Dedifferentiated amniotic fluid mesenchymal stem cell (primary cell): ENCODE measurements at regions not wholly inside any gene's neighbourhood (a gene's known extent, or its start where the extent isn't known, plus 50 kb on each side); places are given as distances from the start of the nearest gene placed in this dataset.

Experiments
- DNase-seq: peaks from one replicate; pipeline ENCODE4 v3.0.0-alpha.2; 2016; ENCODE audit errors: extremely low spot score

DNA sequence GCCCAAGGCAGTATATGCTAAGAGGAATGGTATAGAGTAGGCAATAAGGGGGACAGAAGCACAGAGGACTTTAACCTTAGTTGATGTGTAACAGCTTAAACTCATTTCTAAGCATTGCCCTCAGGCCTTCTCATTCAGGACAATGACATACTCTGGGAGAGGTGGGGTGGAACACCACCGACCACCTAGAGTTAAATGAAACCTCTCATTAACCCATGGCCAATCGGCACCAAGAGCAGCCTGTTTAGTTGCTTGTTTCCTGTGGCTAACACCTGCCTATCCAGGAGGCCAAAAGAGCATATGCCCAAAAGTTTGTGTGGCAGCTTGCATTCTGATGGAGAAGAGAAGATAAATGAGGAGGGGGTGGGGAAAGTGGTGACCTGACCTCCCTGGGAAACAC, 50.0 kb downstream of the PABIR2 start:
- no peak for DNase-seq

DNA sequence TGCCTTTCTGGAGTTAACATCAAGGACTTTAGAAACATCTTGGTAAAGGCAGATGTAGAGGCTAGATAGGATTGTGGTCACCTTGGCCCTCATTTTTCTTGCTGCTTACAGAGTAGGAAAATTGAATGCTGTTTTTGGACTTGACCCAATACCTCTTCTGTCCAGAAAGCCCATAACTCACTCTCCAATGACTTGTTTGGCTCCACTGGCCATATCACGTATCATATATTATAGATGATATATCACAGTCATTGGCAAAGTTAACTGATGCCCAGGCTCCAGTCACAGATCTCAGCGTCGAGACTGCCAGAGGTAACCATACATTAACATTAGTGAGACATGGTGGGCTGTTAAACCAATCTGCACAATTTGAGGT, 50.6 kb downstream of the PABIR2 start:
- no peak for DNase-seq

DNA sequence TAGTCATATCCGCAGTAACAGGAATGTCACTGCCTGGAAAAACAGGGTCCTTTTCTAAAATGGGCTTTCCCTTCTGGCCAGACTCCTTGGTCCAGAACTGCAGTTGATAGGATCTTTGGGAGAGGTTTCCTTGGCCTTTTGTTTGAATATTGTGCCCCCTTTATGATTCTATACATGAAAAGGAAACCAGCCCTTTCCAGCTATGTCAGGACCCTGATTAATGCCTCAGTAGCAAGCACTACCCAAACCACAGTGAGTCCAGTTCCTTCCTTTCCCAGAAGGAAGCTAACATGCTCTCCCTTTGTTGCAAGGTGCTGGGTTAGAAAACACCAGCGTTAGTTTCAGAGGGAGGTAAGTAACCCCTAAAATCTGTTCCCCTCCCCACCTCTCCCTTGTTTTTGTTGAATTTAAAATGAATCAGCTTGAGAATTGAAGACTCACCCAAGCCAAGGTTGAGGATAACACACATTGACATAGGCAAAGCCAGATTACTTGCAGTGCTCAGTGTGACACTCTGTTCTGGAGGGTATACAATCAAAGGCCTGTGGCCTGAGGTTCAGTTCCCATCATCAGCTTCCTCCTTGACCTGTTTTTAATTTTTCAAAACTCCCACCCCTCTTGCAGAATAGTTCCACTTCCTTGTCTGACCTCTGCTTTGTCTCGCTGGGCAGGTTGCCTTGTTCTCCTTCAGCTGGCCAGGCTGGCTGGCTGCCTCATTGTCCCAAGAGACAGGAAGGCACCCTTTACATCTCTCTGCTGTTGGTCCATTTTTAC, 51.2 kb downstream of the PABIR2 start:
- no peak for DNase-seq

DNA sequence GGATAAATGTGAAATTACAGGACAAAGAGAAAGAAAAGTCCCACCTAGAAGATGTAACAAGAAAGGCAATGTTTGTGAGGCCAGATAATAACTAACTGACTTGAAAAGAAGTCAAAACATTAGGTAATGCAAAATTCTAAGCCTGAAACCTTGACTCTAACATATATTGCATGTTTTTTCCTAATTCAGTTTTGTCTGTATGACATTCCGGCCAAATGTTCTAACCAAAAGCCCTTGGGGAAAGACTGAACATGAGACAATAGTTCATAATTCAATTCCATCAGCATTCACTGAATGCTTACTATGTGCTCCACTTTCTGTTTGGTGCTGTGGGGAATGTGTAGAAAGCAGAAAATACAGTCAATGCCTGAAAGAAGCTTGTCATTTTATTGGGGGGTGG, 53.9 kb downstream of the PABIR2 start:
- peak; percentile 59 for DNase-seq

DNA sequence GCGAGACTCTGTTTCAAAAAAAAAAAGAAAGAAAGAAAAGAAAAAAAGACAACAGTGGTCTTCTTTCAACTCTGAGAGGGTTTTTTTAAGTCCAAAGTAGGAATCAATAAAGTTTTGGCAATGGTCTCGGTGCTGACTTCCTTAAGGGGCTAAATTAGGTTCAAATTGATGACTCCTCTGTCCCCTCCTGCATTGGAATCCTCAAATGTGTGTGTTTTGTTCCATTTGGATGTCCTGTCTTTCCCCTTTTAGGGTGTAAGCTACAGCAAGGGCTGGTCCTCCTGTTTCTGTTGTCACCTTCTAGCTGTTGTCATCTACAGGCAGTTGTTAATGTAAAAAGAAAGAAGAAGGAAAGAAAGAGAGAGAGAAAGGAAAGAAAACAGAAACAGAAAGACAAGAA, 54.4 kb downstream of the PABIR2 start:
- no peak for DNase-seq

DNA sequence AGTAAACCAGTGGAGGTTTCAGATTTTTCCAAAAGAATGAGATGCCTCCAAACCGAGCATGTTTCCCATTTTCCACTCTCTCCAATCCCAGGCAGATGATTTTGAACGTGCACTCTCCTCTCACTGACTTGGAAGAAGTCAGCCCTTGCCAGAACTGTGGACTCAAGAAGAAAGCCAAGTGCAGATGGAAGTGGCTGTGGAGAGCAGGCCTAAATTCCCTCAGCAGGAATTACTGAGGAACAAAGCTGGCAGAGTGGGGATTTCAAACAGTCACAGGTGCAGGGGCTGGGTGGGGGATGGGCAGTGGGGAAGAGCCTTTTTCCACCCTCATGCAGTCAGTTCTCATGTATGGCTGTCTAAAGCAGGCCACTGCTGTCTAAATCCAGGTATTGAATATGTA, 55.3 kb downstream of the PABIR2 start:
- DNase-seq: no peak

DNA sequence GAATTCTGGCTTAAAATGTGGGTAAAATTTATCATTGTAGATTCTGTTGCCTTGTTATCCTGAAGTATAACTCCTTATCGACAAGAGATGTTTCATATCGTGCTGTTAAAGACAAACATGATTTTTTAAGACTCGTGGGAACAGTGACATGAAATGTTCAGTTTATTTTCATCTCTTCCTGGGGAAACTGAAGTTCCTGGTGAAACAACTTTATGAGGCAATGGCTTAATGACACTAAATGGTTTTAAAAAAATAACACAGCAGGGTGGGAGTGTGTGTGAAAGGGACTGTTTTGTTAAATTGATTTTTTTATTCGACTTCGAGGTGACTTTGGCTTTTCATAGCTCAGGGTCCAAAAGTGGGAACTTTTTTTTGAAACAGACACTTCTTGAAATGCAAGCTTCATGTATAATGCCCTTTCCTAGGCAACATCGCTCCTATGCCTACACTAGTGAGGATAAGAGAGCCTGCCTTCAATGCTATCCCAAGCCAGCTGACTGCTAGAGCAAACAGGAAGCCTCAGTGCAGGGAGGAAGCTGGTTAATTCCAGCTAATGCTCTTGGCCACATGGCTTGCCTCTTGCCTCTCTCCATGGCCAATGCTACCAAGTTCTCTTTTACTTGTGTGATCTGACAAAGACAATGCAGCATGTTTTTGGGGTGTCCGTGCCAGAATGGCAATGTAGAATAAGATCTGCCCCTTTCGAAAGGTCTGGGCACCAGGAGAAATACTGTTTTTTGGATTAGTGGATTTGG, 57.8 kb downstream of the PABIR2 start:
- DNase-seq: no peak

DNA sequence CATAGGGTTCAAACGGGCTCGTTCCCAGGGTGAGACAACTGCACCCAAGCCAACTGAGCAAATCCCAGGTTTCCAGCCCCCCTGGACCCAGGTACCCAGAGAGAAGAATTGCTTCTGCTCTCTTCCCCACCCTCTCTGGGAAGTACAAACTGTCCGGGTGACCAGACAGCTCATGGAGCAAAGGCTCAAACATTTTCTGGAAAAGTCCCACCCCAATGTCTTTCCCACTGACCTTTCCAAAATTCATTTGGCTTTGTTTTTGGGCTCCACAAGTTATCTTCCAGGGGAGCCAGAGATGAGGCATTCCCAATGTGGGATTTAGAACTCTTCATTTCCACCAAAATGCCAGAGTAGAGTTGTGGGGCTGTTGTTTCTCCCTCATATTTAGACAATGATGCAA, 58.6 kb downstream of the PABIR2 start:
- no peak for DNase-seq

DNA sequence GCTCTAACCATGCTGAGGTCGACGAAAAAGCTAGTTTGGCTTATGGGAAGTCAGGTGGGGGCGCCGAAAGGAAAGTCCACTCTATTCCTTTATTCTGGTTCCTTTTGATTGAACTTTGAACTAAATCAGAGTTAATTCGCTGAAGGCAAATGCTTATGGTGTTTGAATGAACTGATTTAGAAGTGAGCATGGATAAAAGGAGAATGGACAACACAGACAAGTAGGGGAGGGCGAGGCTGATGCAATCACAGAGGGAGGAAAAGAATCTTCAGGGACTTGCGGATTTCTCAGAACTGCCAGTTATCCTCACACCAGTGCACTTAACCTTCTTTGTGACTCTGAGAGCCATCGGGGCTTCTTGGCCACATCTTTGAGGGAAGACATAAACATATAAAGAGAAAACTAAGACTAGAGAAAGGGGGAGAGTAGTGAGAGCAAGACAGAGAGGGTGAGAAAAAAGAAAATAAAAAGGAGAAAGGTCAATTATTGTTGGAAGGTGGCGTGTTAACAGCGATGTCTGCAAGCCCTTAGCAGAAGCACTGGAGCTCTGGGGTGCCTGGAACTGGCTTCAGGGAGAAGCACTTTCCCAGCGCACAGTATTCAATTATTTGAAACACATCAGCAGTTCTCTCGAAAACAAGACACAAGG, 59.2 kb downstream of the PABIR2 start:
- DNase-seq: no peak

DNA sequence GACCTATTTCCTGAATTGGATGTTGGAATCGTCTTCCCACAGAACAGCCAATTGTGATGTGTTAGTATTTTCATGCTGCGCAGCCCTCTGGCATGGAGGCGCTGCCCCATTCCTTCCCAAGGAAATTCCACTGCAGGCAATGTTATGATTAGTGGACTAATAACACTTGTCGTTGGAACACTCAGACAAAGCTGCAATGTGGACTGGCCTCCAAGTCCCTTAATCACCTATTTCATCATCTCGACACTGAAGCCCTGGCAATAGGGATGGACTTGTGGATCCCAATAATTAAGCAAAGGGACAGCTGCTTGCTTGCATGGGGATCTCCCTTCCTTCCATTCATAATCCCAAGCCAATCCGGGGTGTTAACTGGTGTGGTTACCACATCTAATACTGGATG, 59.9 kb downstream of the PABIR2 start:
- no peak for DNase-seq

DNA sequence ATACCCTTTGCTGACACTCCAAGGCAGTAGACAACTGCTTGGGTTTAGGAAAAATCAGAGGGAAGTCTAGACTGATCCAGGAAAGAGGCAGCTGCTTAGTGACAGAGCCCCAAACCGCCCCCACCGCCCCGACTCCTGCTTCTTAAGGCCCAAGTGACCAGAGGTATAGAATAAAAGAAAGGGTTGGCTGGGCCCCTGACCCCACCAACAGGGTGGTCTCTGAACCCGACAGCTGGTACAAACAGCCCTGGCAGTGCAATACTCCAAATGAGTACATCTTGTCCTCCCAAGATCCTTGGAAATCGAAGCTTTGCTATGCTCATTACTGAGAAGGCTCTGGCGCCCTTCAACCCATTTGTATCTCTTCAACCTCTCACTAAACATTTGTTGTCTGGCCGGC, 60.6 kb downstream of the PABIR2 start:
- no peak for DNase-seq

DNA sequence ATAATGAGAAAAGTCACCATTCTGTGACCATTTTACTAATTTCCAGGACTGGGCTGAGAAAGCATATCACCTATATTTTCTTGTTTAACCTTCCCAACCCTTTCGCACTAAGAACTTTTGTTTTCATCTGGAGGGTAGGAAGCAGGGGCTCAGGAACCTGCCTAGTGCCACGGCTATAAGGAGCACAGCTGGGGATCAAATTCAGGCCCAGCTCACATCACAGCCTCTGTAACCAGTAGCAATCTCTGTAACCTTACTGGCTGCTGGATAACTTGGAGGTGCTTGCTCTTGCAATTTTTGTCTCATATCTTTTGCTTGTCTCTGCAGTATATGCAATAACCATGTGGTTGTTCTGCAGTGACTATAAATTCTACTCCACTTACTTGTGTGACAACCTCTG, 62.0 kb downstream of the PABIR2 start:
- DNase-seq: no peak

DNA sequence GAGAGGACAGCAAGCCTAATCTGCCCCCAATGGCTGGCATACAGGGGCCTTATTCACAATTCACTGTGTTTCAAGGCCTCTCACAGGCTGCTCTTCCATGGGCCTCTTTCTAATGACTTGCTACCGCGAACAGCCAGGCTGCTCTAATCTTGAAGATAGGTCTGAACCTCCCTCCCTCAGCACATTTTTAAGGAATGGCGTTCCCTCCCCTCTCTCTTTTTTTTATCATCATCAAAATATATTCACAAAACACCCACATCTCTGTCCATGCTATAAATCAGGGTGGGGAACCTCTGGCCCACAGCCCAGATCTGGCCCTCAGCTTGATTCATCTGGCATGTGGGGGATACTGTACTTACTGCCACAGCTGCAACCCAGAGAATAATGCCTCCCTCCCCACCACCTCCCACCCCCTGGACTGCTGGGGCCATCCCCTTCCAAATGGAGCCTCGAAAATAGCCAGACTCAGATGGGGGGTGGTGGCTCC, 62.5 kb downstream of the PABIR2 start:
- DNase-seq: no peak

DNA sequence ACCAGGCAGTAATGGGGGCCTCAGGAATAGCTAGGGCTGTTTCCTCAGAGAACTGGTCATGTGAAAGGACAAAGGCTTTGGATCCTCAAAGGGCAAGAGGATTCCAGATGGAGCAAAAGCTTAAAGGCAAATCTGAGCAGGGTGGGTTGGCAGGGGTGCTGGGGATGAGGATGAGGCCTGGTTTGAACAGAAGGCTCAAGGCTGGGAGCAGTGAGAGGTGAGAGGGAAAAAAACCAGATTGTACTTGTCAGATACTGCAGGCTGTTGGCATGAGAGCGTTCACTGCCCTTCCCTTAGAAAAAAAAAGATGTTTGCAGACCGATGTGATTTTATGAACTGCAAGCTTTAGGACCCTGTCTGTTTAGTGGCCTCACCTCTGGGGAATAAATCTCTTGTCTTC, 63.4 kb downstream of the PABIR2 start:
- DNase-seq: no peak

DNA sequence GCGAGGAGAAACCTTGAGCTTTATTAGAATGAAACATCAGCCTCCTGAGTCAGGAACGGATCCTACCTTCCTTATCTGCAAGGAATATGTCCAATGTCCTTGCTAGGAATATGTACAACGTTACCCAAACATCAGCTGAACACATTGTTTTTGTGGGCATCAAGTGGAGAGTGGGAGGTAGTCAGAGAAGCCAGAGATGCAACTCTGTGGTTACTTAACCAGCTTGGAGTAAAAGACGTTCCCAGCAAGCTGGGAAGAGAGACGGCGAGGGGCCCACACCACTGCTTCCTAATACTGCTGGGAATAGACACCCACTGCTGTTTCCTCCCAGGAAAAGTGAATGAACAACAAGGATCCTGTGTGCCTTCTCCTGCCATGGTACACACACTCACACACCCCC, 64.3 kb downstream of the PABIR2 start:
- DNase-seq: no peak

DNA sequence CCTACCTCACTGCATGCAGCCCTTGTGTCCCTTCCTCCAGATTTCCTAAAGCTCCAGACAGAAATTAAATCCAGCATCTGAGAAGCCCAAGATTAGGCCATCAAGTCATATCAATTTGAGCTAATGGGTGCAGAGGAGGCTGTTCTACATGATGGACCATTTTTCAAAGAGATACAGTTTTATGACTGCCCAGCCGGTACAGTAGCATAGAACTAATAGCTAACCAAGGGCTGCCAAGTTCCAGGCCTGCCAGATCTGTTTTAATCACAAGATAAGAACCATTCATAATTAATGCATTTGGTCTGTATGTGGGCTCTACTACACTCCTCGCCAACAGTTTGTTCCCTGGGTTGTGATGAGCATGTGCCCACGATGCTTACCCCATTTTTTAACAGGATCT, 64.9 kb downstream of the PABIR2 start:
- no peak for DNase-seq

DNA sequence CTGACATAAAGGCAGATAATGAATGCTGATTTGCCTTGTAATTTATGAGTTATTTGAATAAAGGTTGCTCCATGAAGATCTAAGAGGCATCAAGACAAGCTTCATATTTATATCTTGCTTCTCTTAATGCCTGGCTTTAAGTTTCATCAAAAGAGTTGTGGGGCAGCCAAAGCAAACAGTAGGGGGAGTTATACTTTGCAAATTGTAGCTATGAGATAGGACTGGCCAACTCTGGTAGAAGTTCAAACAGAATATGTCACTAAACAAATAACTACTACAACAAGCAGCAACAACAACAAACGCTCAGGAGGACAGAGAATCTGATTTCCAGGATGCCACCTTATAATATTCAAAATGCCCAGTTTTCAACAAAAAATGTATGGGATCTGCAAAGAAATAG, 69.1 kb upstream of the PLAC1 start:
- no peak for DNase-seq

DNA sequence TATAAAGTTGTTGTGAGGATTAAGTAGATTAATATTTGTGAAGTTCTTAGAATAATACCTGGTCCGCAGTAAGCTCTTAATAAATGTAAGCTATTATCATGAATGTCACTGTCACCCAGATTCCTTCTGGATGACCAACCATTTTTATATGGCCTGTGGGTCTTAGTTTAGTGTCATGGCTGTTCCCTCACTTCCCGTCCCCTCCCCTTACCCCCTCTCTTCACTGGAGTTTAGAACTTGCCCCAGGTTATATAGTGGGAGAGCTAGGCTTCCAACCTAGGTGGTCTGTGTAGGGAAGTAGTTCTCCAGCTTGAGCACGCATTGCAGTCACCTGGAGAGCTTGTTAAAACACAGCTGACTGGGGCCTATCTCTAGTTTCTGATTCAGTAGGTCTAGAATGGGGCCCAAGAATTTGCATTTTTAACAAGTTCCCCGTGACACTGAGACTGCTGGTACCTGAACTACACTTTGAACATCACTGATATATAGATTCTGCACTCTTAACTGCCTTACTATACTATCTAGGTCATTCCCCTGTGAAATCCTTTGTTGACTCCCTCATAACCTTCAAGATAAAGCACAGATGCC, 66.9 kb upstream of the PLAC1 start:
- DNase-seq: no peak

DNA sequence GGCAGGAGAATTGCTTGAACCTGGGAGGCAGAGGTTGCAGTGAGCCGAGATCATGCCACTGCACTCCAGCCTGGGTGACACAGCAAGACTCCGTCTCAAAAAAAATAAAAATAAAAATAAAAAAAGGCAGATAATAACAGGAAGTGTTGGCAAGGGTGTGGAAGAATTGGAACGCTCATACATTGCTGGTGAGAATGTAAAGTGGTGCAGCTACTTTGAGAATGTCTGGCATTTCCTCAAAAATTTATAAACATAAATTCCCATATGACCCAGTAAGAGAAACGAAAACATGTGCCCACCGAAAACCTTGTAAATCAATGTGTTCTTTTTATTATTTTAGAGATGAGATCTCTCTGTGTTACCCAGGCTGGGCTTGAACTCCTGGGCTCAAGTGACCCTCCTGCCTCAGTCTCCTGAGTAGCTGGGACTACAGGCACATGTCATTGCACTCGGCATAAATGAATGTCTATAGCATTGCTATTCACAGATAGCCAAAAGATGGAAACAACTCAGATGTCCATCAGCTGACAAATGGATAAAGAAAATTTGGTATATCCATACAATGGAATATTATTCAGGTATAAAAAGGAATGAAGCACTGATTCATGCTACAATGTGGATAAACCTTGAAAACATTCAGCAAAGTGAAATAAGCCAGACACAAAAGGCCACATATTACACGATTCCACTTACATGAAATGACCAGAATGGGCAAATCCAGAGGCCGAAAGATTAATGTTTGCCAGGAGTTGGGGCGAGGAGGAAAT, 63.7 kb upstream of the PLAC1 start:
- DNase-seq: no peak

DNA sequence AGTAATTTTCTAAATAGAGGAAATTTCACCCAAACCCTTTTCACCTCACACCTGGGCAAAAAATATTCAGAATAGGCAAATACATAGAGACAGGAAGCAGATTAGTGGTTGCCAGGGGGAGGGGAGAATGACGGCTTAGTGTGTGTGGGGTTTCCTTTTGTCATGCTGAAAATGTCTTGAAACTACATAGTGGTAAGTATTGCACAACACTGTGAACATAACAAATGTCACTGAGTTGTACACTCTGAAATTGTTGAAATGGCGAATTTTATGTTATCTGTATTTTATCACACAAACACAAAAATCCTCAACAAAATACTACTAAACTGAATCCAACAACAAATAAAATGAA, 60.7 kb upstream of the PLAC1 start:
- no peak for DNase-seq

DNA sequence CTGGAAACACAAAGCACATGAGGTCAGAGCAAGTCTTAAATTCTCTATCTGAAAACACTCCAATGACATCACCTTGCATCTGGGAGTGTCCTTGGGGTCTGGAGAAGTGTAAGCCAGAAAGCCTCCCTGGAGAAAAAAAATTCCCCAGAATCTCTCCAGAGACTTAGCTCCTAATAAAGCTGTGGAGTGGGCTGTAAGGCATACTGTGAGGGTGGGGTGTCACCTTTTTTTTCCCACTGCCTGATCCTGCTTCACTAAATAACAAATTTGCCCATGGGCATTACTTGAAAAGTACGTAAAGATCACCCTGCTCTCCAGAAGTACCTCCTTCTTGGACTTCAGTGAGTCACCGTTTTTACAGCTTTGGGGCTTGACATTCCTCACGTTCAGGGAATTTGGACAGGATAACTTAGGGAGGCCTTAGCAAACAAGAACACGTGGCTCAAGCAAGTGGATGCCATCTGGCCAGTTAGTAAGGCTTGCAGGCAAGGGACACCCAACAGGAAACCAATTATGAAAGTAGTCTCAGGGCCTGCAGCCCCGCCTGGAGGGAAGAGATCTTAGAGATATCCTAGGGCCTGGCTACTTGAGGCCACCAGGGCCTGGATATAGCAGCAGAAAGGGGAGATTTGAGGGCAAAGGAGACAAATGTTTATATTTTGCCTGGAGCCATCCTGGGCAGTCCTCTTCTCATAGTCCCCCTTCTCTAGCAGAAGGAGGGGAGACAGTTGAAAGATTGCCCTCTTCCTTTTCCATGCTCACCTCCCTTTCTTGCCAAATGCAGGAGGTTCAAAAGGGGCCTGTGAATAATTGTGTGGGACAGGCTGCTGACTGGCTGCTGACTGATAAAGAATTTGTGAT, 60.1 kb upstream of the PLAC1 start:
- peak; percentile 79 for DNase-seq
